ENCODE measurements at regions not wholly inside any gene's neighbourhood (a gene's known extent, or its start where the extent isn't known, plus 50 kb on each side); places are given as distances from the start of the nearest gene placed in this dataset.
"Not testable (repeated sequence)": the region's sequence is repeated elsewhere in the genome, so short reads cannot be mapped to it uniquely, and the experiment has no call there.

GRCh38 chr2:113370478-113371091 lies 66.9 kb upstream of the ZNG1B start:
- peak; percentile 44 for DNase-seq (ENCODE audit: low read depth)
- FAIRE-seq: peak; percentile 54
- peaks cover 9% of the 10 kb centered on the region for H3K4me1 Mint-ChIP-seq (ENCODE audit: low read depth, unreplicated experiment)
- Histone ChIP-seq H4K20me1 (ENCODE audit: insufficient read depth, low read length) (no peaks in the 10 kb centered on the region), H3K27ac (ENCODE audit: low read depth, low read length) (no peak overlapping the region), H3K79me2 (ENCODE audit: insufficient read depth, low read length) (no peaks in the 10 kb centered on the region), H3K27me3 (ENCODE audit: insufficient read depth, low read length) (no peaks in the 10 kb centered on the region), H3K9me3 (ENCODE audit: insufficient read depth, low read depth, low read length) (no peaks in the 10 kb centered on the region), H3K9ac (ENCODE audit: low read length) (no peak overlapping the region), H3K36me3 (ENCODE audit: insufficient read depth, low read length) (no peaks in the 10 kb centered on the region), H3K4me2 (ENCODE audit: low read length) (no peak overlapping the region), H3K4me1 (ENCODE audit: insufficient read depth, low read length) (peaks cover 2% of the 10 kb centered on the region), H2AFZ (ENCODE audit: low read depth, low read length) (peak overlapping the region; percentile 13), H3K4me3 (ENCODE audit: insufficient read depth, low read depth, low read length) (no peak overlapping the region)
- TF ChIP-seq EZH2 (IDR thresholded peaks at IDR 0.05; ENCODE audit: insufficient read depth, low read length) (no peak), CTCF (IDR thresholded peaks at IDR 0.05; ENCODE audit: insufficient read depth, low read depth, low read length) (peak; percentile 64)
- H3K36me3 Mint-ChIP-seq (ENCODE audit: low read depth, unreplicated experiment): peaks cover 2% of the 10 kb centered on the region
- no peak overlapping the region for H3K4me3 Mint-ChIP-seq (ENCODE audit: unreplicated experiment)
- H3K27ac Mint-ChIP-seq (ENCODE audit: unreplicated experiment): no peak overlapping the region
- H3K27me3 Mint-ChIP-seq (ENCODE audit: low read depth, unreplicated experiment): peaks cover 20% of the 10 kb centered on the region
- peaks cover 3% of the 10 kb centered on the region for H3K9me3 Mint-ChIP-seq (ENCODE audit: unreplicated experiment)

- H3K4me1 Mint-ChIP-seq (ENCODE audit: low read depth, unreplicated experiment): peaks cover 11% of the 10 kb centered on the region
- FAIRE-seq: no peak
Observed at GRCh38 chr2:113370030-113370429, 67.5 kb upstream of the ZNG1B start.

GRCh38 chr2:113368581-113368980 lies 68.9 kb upstream of the ZNG1B start:
- not testable (repeated sequence) for H4K20me1 ChIP-seq (ENCODE audit: insufficient read depth, low read length); H3K79me2 ChIP-seq (ENCODE audit: insufficient read depth, low read length); H3K9me3 ChIP-seq (ENCODE audit: insufficient read depth, low read depth, low read length); H3K27me3 ChIP-seq (ENCODE audit: insufficient read depth, low read length); H3K27ac Mint-ChIP-seq (ENCODE audit: unreplicated experiment); H2AFZ ChIP-seq (ENCODE audit: low read depth, low read length); H3K9me3 Mint-ChIP-seq (ENCODE audit: unreplicated experiment); H3K4me3 ChIP-seq (ENCODE audit: insufficient read depth, low read depth, low read length); H3K36me3 Mint-ChIP-seq (ENCODE audit: low read depth, unreplicated experiment); H3K9ac ChIP-seq (ENCODE audit: low read length); FAIRE-seq; H3K27ac ChIP-seq (ENCODE audit: low read depth, low read length); H3K4me2 ChIP-seq (ENCODE audit: low read length); H3K4me1 ChIP-seq (ENCODE audit: insufficient read depth, low read length); DNase-seq (ENCODE audit: low read depth); H3K4me3 Mint-ChIP-seq (ENCODE audit: unreplicated experiment); H3K36me3 ChIP-seq (ENCODE audit: insufficient read depth, low read length)
- peaks cover 14% of the 10 kb centered on the region for H3K4me1 Mint-ChIP-seq (ENCODE audit: low read depth, unreplicated experiment)
- H3K27me3 Mint-ChIP-seq (ENCODE audit: low read depth, unreplicated experiment): peaks cover 18% of the 10 kb centered on the region

More at GRCh38 chr2:113370030-113370429, 67.5 kb upstream of the ZNG1B start:
- Histone ChIP-seq H3K27me3 (ENCODE audit: insufficient read depth, low read length) (no peaks in the 10 kb centered on the region), H3K4me1 (ENCODE audit: insufficient read depth, low read length) (peaks cover 2% of the 10 kb centered on the region), H3K9ac (ENCODE audit: low read length) (no peak overlapping the region), H4K20me1 (ENCODE audit: insufficient read depth, low read length) (no peaks in the 10 kb centered on the region), H3K79me2 (ENCODE audit: insufficient read depth, low read length) (no peaks in the 10 kb centered on the region), H2AFZ (ENCODE audit: low read depth, low read length) (peak overlapping the region; percentile 13), H3K27ac (ENCODE audit: low read depth, low read length) (no peak overlapping the region), H3K4me2 (ENCODE audit: low read length) (no peak overlapping the region), H3K36me3 (ENCODE audit: insufficient read depth, low read length) (no peaks in the 10 kb centered on the region), H3K4me3 (ENCODE audit: insufficient read depth, low read depth, low read length) (no peak overlapping the region), H3K9me3 (ENCODE audit: insufficient read depth, low read depth, low read length) (no peaks in the 10 kb centered on the region)
- TF ChIP-seq EZH2 (IDR thresholded peaks at IDR 0.05; ENCODE audit: insufficient read depth, low read length) (no peak), CTCF (IDR thresholded peaks at IDR 0.05; ENCODE audit: insufficient read depth, low read depth, low read length) (no peak)
- DNase-seq (ENCODE audit: low read depth): no peak
- Mint-ChIP-seq H3K4me3 (ENCODE audit: unreplicated experiment) (no peak overlapping the region), H3K27me3 (ENCODE audit: low read depth, unreplicated experiment) (peaks cover 18% of the 10 kb centered on the region), H3K36me3 (ENCODE audit: low read depth, unreplicated experiment) (peaks cover 2% of the 10 kb centered on the region), H3K27ac (ENCODE audit: unreplicated experiment) (no peak overlapping the region), H3K9me3 (ENCODE audit: unreplicated experiment) (peaks cover 3% of the 10 kb centered on the region)

- not testable (repeated sequence) for H3K36me3 Mint-ChIP-seq (ENCODE audit: low read depth, unreplicated experiment); H3K79me2 ChIP-seq (ENCODE audit: insufficient read depth, low read length); H3K4me1 ChIP-seq (ENCODE audit: insufficient read depth, low read length); H3K4me3 Mint-ChIP-seq (ENCODE audit: unreplicated experiment); H3K9ac ChIP-seq (ENCODE audit: low read length); H3K9me3 Mint-ChIP-seq (ENCODE audit: unreplicated experiment); H3K4me2 ChIP-seq (ENCODE audit: low read length); H2AFZ ChIP-seq (ENCODE audit: low read depth, low read length); H3K27ac ChIP-seq (ENCODE audit: low read depth, low read length); DNase-seq (ENCODE audit: low read depth); H3K27me3 ChIP-seq (ENCODE audit: insufficient read depth, low read length); H4K20me1 ChIP-seq (ENCODE audit: insufficient read depth, low read length); H3K36me3 ChIP-seq (ENCODE audit: insufficient read depth, low read length); FAIRE-seq; H3K4me3 ChIP-seq (ENCODE audit: insufficient read depth, low read depth, low read length); H3K9me3 ChIP-seq (ENCODE audit: insufficient read depth, low read depth, low read length)
- Mint-ChIP-seq H3K4me1 (ENCODE audit: low read depth, unreplicated experiment) (peaks cover 14% of the 10 kb centered on the region), H3K27me3 (ENCODE audit: low read depth, unreplicated experiment) (peaks cover 19% of the 10 kb centered on the region), H3K27ac (ENCODE audit: unreplicated experiment) (peak overlapping the region; percentile 54)
Observed at GRCh38 chr2:113366821-113367220, 70.7 kb upstream of the ZNG1B start.

- Mint-ChIP-seq H3K4me1 (ENCODE audit: low read depth, unreplicated experiment) (peaks cover 14% of the 10 kb centered on the region), H3K27me3 (ENCODE audit: low read depth, unreplicated experiment) (peaks cover 21% of the 10 kb centered on the region)
- not testable (repeated sequence) for H3K4me3 ChIP-seq (ENCODE audit: insufficient read depth, low read depth, low read length); H3K9ac ChIP-seq (ENCODE audit: low read length); H3K4me2 ChIP-seq (ENCODE audit: low read length); H3K27me3 ChIP-seq (ENCODE audit: insufficient read depth, low read length); DNase-seq (ENCODE audit: low read depth); H4K20me1 ChIP-seq (ENCODE audit: insufficient read depth, low read length); H3K9me3 ChIP-seq (ENCODE audit: insufficient read depth, low read depth, low read length); H3K36me3 Mint-ChIP-seq (ENCODE audit: low read depth, unreplicated experiment); H3K4me1 ChIP-seq (ENCODE audit: insufficient read depth, low read length); H3K4me3 Mint-ChIP-seq (ENCODE audit: unreplicated experiment); H2AFZ ChIP-seq (ENCODE audit: low read depth, low read length); H3K79me2 ChIP-seq (ENCODE audit: insufficient read depth, low read length); H3K27ac Mint-ChIP-seq (ENCODE audit: unreplicated experiment); FAIRE-seq; H3K27ac ChIP-seq (ENCODE audit: low read depth, low read length); H3K36me3 ChIP-seq (ENCODE audit: insufficient read depth, low read length); H3K9me3 Mint-ChIP-seq (ENCODE audit: unreplicated experiment)
Observed at GRCh38 chr2:113365791-113366190, 71.7 kb upstream of the ZNG1B start.
